ENCODE measurements at regions not wholly inside any gene's neighbourhood (a gene's known extent, or its start where the extent isn't known, plus 50 kb on each side); places are given as distances from the start of the nearest gene placed in this dataset.

GRCh38 chr5:120091376-120091948, 372.6 kb upstream of the PRR16 start:
- Histone ChIP-seq H3K4me1 (no peaks in the 10 kb centered on the region), H3K36me3 (no peaks in the 10 kb centered on the region), H3K27ac (no peak overlapping the region), H3K4me3 (no peak overlapping the region), H3K27me3 (no peaks in the 10 kb centered on the region), H3K9me3 (no peaks in the 10 kb centered on the region)
- TF ChIP-seq POLR2AphosphoS5 (IDR thresholded peaks at IDR 0.05; ENCODE audit: insufficient read depth in 1 of 2, low read depth in 1 of 2), result no peak
- intact Hi-C loops (cut with DNase I), result no loop called here
- DNase-seq (ENCODE audit: extremely low spot score in 2 of 2), result no peak

- TF ChIP-seq POLR2A (IDR thresholded peaks at IDR 0.05) (no peak), POLR2AphosphoS5 (IDR thresholded peaks at IDR 0.05; ENCODE audit: insufficient read depth in 1 of 2, low read depth in 1 of 2) (no peak), CTCF (IDR thresholded peaks at IDR 0.05) (no peak)
- no peaks in the 10 kb centered on the region for H3K4me1 ChIP-seq
- no peak overlapping the region for H3K27ac ChIP-seq
- no peaks in the 10 kb centered on the region for H3K27me3 ChIP-seq
- no peaks in the 10 kb centered on the region for H3K36me3 ChIP-seq
- H3K9me3 ChIP-seq, result no peaks in the 10 kb centered on the region
- no peak overlapping the region for H3K4me3 ChIP-seq
- intact Hi-C loops (cut with DNase I), result no loop called here
- DNase-seq (ENCODE audit: extremely low spot score in 2 of 2), result no peak
These were observed 371.5 kb upstream of the PRR16 start for GRCh38 chr5:120092649-120093048.

GRCh38 chr5:120093178-120093577, 370.9 kb upstream of the PRR16 start:
- intact Hi-C loops (cut with DNase I), result no loop called here
- Histone ChIP-seq H3K9me3 (no peaks in the 10 kb centered on the region), H3K36me3 (no peaks in the 10 kb centered on the region), H3K4me1 (no peaks in the 10 kb centered on the region), H3K4me3 (no peak overlapping the region), H3K27me3 (no peaks in the 10 kb centered on the region), H3K27ac (no peak overlapping the region)
- TF ChIP-seq CTCF (IDR thresholded peaks at IDR 0.05) (no peak), POLR2A (IDR thresholded peaks at IDR 0.05) (no peak), POLR2AphosphoS5 (IDR thresholded peaks at IDR 0.05; ENCODE audit: insufficient read depth in 1 of 2, low read depth in 1 of 2) (no peak)
- no peak for DNase-seq (ENCODE audit: extremely low spot score in 2 of 2)

GRCh38 chr5:120096413-120096812, 367.7 kb upstream of the PRR16 start:
- intact Hi-C loops (cut with DNase I), result no loop called here
- no peak for DNase-seq (ENCODE audit: extremely low spot score in 2 of 2)
- Histone ChIP-seq H3K27me3 (no peaks in the 10 kb centered on the region), H3K4me3 (no peak overlapping the region), H3K9me3 (no peaks in the 10 kb centered on the region), H3K36me3 (no peaks in the 10 kb centered on the region), H3K4me1 (no peaks in the 10 kb centered on the region), H3K27ac (no peak overlapping the region)
- TF ChIP-seq CTCF (IDR thresholded peaks at IDR 0.05) (no peak), POLR2A (IDR thresholded peaks at IDR 0.05) (no peak), POLR2AphosphoS5 (IDR thresholded peaks at IDR 0.05; ENCODE audit: insufficient read depth in 1 of 2, low read depth in 1 of 2) (no peak)

GRCh38 chr5:120098426-120098825, 365.7 kb upstream of the PRR16 start:
- Histone ChIP-seq H3K4me1 (no peaks in the 10 kb centered on the region), H3K27ac (no peak overlapping the region), H3K36me3 (no peaks in the 10 kb centered on the region), H3K9me3 (no peaks in the 10 kb centered on the region), H3K4me3 (no peak overlapping the region), H3K27me3 (no peaks in the 10 kb centered on the region)
- TF ChIP-seq POLR2A (IDR thresholded peaks at IDR 0.05) (no peak), POLR2AphosphoS5 (IDR thresholded peaks at IDR 0.05; ENCODE audit: insufficient read depth in 1 of 2, low read depth in 1 of 2) (no peak), CTCF (IDR thresholded peaks at IDR 0.05) (no peak)
- intact Hi-C loops (cut with DNase I), result no loop called here
- DNase-seq (ENCODE audit: extremely low spot score in 2 of 2), result no peak
